Pancreas (tissue), 10 donors: ENCODE measurements at regions not wholly inside any gene's neighbourhood (a gene's known extent, or its start where the extent isn't known, plus 50 kb on each side); places are given as distances from the start of the nearest gene placed in this dataset.

Experiments used
- ATAC-seq, 4 donors: fragments of 200-7000 bp; cut with Tn5 transposase; one replicate each; pipeline versions ENCODE4 v1.8.0 to v1.9.1; 2020; ENCODE audit warnings: mild to moderate bottlenecking in 4 of 4, moderate library complexity in 4 of 4
- DNase-seq, 6 donors: peaks; one replicate each; pipeline ENCODE4 v3.0.0-alpha.2; 2020
- FAIRE-seq: peaks from 2 replicates; lab custom pipeline; 2012; peaks lifted over from hg19 to GRCh38; lab: Jason Lieb, UNC
- H3K27ac ChIP-seq, 4 donors: fragments of 200-600 bp; sonication (generic); 1 replicate in 3 of 4; 2 replicates in 1 of 4; pipeline versions ENCODE4 v1.5.0 to v1.8.0; 2020
- H3K27me3 ChIP-seq, 4 donors: fragments of 200-600 bp; one replicate each; pipeline ENCODE4 v1.8.0; 2021
- H3K36me3 ChIP-seq, 3 donors: fragments of 200-600 bp; sonication (generic) in 1 of 3; one replicate each; pipeline versions ENCODE4 v1.5.0 to v1.8.0; 2020 to 2021
- H3K4me1 ChIP-seq, 3 donors: fragments of 200-600 bp; one replicate each; pipeline ENCODE4 v1.8.0; 2021
- H3K4me3 ChIP-seq, 4 donors: fragments of 200-600 bp; sonication (generic) in 2 of 4; one replicate each; pipeline versions ENCODE4 v1.5.0 to v1.8.0; 2020 to 2021
- H3K9me3 ChIP-seq, 4 donors: fragments of 200-600 bp; one replicate each; pipeline ENCODE4 v1.8.0; 2021
- CTCF ChIP-seq, 4 donors: fragments of 200-600 bp; sonication (generic) in 3 of 4; IDR thresholded peaks; one replicate each; pipeline versions ENCODE4 v1.5.0 to v1.8.0; 2021; ENCODE audit warnings: antibody characterized with exemption in 4 of 4
- WGBS, 2 donors: extraction: QIAGEN DNeasy Blood & Tissue Kit; methylation state at CpG; one replicate each; pipeline ENCODE4 v1.1.7; 2013; 5-methylcytosine and 5-hydroxymethylcytosine counted together
- intact Hi-C, 3 donors: fragments of 100-400 bp; cut with DNase I; formaldehyde crosslinking; loops; one replicate each; pipeline versions ENCODE4 v1.11.1 to v1.14.2; 2022
- donor health status: healthy with polysubstance abuse.
- donor health status: DM: no; HTN: no; CAD: no; lungs with moderate emphysema.
- donor health status: DM: no; HTN: no; CAD: no.
- donor health status: control.
- donor health status: control.
- donor health status: Bipolar disorder and iron deficiency.
- donor health status: DM: yes; HTN: yes; CAD: no.
- donor health status: DM: no; HTN: no; CAD: no.
- donor health status: DM: no; HTN: no; CAD: no.
- donor health status: DM: yes; HTN: yes; CAD: no.

- no peak for DNase-seq
- TF ChIP-seq CTCF (IDR thresholded peaks at IDR 0.05), result no peak
- Histone ChIP-seq H3K4me1 (no peaks in the 10 kb centered on the region), H3K9me3 (no peaks in the 10 kb centered on the region), H3K27me3 (no peaks in the 10 kb centered on the region), H3K27ac (no peak overlapping the region), H3K4me3 (no peak overlapping the region), H3K36me3 (no peaks in the 10 kb centered on the region)
- WGBS, 2 donors, result 94 to 97% methylated on average over 3 of the region's 3 CpGs
- intact Hi-C loops, result no loop called here
- no peak for ATAC-seq
- no peak for FAIRE-seq
Observed at GRCh38 chr3:174524203-174524602, 334.9 kb upstream of the NAALADL2 start.

- TF ChIP-seq CTCF (IDR thresholded peaks at IDR 0.05), result no peak
- no peak for DNase-seq
- no peak for FAIRE-seq
Observed at GRCh38 chr3:174529298-174529697, 329.8 kb upstream of the NAALADL2 start.

GRCh38 chr3:174531262-174531982, 327.7 kb upstream of the NAALADL2 start:
- peaks cover 0 to 16% (median 0%) of the 10 kb centered on the region in 3 donors for H3K4me1 ChIP-seq
- no peaks in the 10 kb centered on the region for H3K36me3 ChIP-seq
- no peaks in the 10 kb centered on the region for H3K9me3 ChIP-seq
- no peak for DNase-seq
- 28 to 32% methylated on average over 5 of the region's 5 CpGs for WGBS, 2 donors
- H3K4me3 ChIP-seq, result no peak overlapping the region
- intact Hi-C loops, result no loop called here
- no peaks in the 10 kb centered on the region for H3K27me3 ChIP-seq
- no peak overlapping the region for H3K27ac ChIP-seq
- no peak for TF ChIP-seq CTCF (IDR thresholded peaks at IDR 0.05)
- no peak for FAIRE-seq
- no peak for ATAC-seq

More at GRCh38 chr3:174529298-174529697, 329.8 kb upstream of the NAALADL2 start:
- no peak overlapping the region for H3K27ac ChIP-seq
- peaks cover 0 to 16% (median 0%) of the 10 kb centered on the region in 3 donors for H3K4me1 ChIP-seq
- no peaks in the 10 kb centered on the region for H3K9me3 ChIP-seq
- no peaks in the 10 kb centered on the region for H3K27me3 ChIP-seq
- no peak overlapping the region for H3K4me3 ChIP-seq
- no peaks in the 10 kb centered on the region for H3K36me3 ChIP-seq
- no peak for ATAC-seq
- 90 to 91% methylated on average over 3 of the region's 3 CpGs for WGBS, 2 donors
- intact Hi-C loops, result no loop called here

GRCh38 chr3:174532216-174532615, 326.9 kb upstream of the NAALADL2 start:
- peaks cover 0 to 16% (median 0%) of the 10 kb centered on the region in 3 donors for H3K4me1 ChIP-seq
- H3K36me3 ChIP-seq, result no peaks in the 10 kb centered on the region
- TF ChIP-seq CTCF (IDR thresholded peaks at IDR 0.05), result no peak
- FAIRE-seq (no peak), ATAC-seq (no peak), DNase-seq (no peak)
- H3K27ac ChIP-seq, result no peak overlapping the region
- H3K4me3 ChIP-seq, result no peak overlapping the region
- intact Hi-C loops, result no loop called here
- WGBS, 2 donors, result 27 to 29% methylated on average over 1 of the region's 1 CpG
- no peaks in the 10 kb centered on the region for H3K27me3 ChIP-seq
- H3K9me3 ChIP-seq, result no peaks in the 10 kb centered on the region

GRCh38 chr3:174532776-174533175, 326.4 kb upstream of the NAALADL2 start:
- H3K4me3 ChIP-seq, result no peak overlapping the region
- H3K27me3 ChIP-seq, result no peaks in the 10 kb centered on the region
- no peaks in the 10 kb centered on the region for H3K9me3 ChIP-seq
- intact Hi-C loops, result no loop called here
- no peaks in the 10 kb centered on the region for H3K36me3 ChIP-seq
- ATAC-seq (no peak), DNase-seq (no peak), FAIRE-seq (no peak)
- WGBS, 2 donors, result 51 to 56% methylated on average over 2 of the region's 2 CpGs
- TF ChIP-seq CTCF (IDR thresholded peaks at IDR 0.05), result no peak
- peaks cover 0 to 16% (median 0%) of the 10 kb centered on the region in 3 donors for H3K4me1 ChIP-seq
- no peak overlapping the region for H3K27ac ChIP-seq
